ENCODE measurements at regions not wholly inside any gene's neighbourhood (a gene's known extent, or its start where the extent isn't known, plus 50 kb on each side); places are given as distances from the start of the nearest gene placed in this dataset.
A peak's percentile ranks its signal among the peaks of the same experiment; 100 is the strongest.

GRCh38 chr4:133594390-133595207 lies 445.5 kb downstream of the PCDH10 start:
- TF ChIP-seq CTCF (conservative IDR thresholded peaks at IDR 0.05; ENCODE audit: low read depth, low read length) = no peak
- DNase-seq (ENCODE audit: low read depth) = peak; percentile 73
- H3K4me3 ChIP-seq (ENCODE audit: low read depth, low read length) = no peak overlapping the region

GRCh38 chr4:133593764-133594163 lies 444.7 kb downstream of the PCDH10 start:
- TF ChIP-seq CTCF (conservative IDR thresholded peaks at IDR 0.05; ENCODE audit: low read depth, low read length) = no peak
- no peak overlapping the region for H3K4me3 ChIP-seq (ENCODE audit: low read depth, low read length)
- DNase-seq (ENCODE audit: low read depth) = no peak

- no peak overlapping the region for H3K4me3 ChIP-seq (ENCODE audit: low read depth, low read length)
- no peak for TF ChIP-seq CTCF (conservative IDR thresholded peaks at IDR 0.05; ENCODE audit: low read depth, low read length)
- DNase-seq (ENCODE audit: low read depth) = no peak
Measured at GRCh38 chr4:133592591-133592990, 443.5 kb downstream of the PCDH10 start.

GRCh38 chr4:133592106-133592505 lies 443.0 kb downstream of the PCDH10 start:
- DNase-seq (ENCODE audit: low read depth) = no peak
- H3K4me3 ChIP-seq (ENCODE audit: low read depth, low read length) = no peak overlapping the region
- no peak for TF ChIP-seq CTCF (conservative IDR thresholded peaks at IDR 0.05; ENCODE audit: low read depth, low read length)

GRCh38 chr4:133588306-133588705 lies 439.2 kb downstream of the PCDH10 start:
- no peak overlapping the region for H3K4me3 ChIP-seq (ENCODE audit: low read depth, low read length)
- DNase-seq (ENCODE audit: low read depth) = no peak
- no peak for TF ChIP-seq CTCF (conservative IDR thresholded peaks at IDR 0.05; ENCODE audit: low read depth, low read length)

- DNase-seq (ENCODE audit: low read depth) = no peak
- TF ChIP-seq CTCF (conservative IDR thresholded peaks at IDR 0.05; ENCODE audit: low read depth, low read length) = no peak
- H3K4me3 ChIP-seq (ENCODE audit: low read depth, low read length) = no peak overlapping the region
Measured at GRCh38 chr4:133585323-133585722, 436.2 kb downstream of the PCDH10 start.

- peak; percentile 29 for TF ChIP-seq CTCF (conservative IDR thresholded peaks at IDR 0.05; ENCODE audit: low read depth, low read length)
- DNase-seq (ENCODE audit: low read depth) = peak; percentile 6
- no peak overlapping the region for H3K4me3 ChIP-seq (ENCODE audit: low read depth, low read length)
Measured at GRCh38 chr4:133584714-133585113, 435.6 kb downstream of the PCDH10 start.

Measured in choroid plexus epithelial cell (primary cell).